ENCODE measurements at regions not wholly inside any gene's neighbourhood (a gene's known extent, or its start where the extent isn't known, plus 50 kb on each side); places are given as distances from the start of the nearest gene placed in this dataset.

DNA sequence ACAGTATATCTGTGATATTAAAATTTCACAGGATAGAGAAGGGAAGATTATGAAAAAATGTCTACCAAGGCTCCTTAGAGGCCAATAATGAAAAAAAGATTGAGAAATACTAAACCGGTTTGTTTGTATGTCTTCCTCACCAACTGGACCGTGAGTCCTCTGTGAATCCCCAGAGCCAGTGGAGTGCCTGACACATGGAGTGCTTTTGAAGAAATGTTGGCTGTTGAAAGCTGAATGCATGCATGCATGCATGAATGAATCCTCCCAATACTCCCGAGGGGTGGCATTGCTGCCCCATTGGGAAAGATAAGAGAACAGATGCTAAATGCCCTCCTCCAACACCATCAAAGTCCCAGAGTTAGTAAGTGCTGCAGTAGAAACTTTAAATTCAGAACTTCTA is 152.7 kb upstream of the SERP2 start:
- no peak for DNase-seq (ENCODE audit: low spot score)

DNA sequence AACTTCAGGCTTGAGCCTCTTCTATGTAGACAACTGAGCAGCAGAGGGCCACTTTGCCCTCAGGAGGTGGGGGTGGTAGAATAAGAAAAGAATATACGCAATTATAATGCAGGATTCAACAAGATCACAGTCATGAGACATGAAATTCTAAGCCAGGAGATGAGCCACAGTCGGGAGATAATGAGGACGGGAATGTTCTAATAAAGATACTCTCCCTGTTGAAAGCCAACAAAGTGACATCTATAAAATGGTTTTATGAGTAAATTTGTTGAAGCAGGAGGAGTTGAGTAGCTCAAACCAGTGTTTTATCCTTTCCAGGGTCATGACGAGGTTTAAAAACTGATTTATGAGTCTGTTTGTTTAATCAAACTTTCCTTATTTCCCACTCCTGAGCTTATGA is 152.0 kb upstream of the SERP2 start:
- no peak for DNase-seq (ENCODE audit: low spot score)

DNA sequence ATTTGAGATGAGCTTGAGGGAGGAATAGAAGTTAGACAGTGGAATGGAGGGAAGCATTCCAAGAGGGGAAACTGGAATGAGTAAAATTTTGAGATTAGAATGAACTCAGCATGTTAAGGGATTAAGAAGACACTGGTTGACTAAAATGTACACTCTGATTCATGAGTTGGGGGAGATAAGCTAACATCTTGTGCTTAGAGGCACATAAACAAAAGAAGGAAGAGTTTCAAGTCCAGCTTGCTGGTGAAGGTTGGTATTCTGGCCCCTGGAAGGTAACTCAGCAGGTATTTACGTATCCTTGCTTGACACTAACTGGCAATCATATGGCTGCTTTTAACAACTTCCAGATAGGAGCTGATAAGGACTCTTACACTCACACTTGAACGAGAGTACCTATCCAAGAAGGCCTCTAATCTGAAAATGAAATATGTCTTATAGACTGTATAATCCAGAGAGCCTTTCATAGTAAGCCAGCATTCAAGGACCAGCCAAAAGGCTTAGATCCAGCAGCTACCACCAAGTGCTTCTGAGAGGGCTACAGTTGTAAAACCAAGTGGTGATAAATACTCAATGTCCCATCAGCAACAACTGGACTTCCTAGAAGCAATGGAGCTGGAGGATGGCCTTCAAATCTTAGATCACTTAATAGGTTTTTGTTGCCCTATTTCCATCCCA is 149.7 kb upstream of the SERP2 start:
- no peak for DNase-seq (ENCODE audit: low spot score)

GRCh38 chr13:44224450-44225149 is 149.0 kb upstream of the SERP2 start:
- DNase-seq (ENCODE audit: low spot score), result no peak

GRCh38 chr13:44229371-44230030 is 144.1 kb upstream of the SERP2 start:
- DNase-seq (ENCODE audit: low spot score), result no peak

DNA sequence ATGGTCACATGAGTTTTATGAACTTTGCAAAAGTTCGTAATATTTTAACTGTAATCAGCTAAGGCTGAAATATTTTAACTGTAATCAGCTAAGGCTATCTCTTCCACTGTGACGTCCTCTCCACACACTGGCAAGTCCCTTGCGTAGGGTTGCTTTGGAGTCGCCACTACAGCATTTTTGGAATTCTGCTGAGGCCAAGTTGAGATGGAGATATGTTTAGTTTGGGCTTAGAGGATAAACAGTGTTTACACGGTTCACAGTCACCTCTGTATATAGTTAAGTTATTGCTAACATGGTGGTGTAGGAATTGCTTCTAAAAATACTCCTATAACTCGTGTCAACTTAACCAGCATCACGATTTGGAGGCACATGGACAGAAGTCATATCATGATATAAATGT is 143.6 kb upstream of the SERP2 start:
- no peak for DNase-seq (ENCODE audit: low spot score)

GRCh38 chr13:44230736-44231135 is 142.9 kb upstream of the SERP2 start:
- DNase-seq (ENCODE audit: low spot score), result no peak

DNA sequence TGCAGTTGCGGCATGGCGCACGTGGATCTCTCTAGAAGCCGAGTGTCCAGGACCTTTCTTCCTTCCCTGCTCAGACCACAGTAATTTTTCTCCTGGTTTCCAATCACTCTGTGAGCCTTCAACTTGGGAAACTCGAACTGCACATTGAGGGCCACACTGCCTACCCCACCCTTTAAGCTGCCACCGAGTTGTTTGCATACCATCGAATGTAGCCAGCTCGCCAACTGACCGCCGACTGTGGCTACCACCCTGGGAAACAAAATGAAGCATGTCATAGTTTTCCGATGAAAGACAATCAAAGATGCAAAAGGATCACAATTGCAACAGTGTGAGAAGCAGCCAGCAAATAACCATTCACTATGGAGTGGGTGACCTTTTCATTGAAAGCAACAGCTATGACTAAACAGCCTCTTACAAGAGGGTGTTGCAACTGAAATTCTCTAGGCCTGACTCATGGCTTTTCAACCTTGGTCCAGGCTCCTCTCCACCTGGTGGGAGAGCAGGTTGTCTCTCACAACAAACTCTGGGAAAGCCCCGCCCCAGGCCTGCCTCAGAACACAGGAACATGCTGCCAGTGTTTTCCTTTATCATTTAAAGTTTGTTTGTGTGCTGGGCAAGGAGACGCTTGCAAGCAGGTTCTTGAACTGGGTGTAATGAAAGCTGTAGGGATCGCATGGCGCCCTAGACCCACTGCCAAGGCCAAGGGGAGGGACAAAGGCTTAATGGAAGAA is 141.7 kb upstream of the SERP2 start:
- peak; percentile 46 for DNase-seq (ENCODE audit: low spot score)

GRCh38 chr13:44232774-44233173 is 140.8 kb upstream of the SERP2 start:
- DNase-seq (ENCODE audit: low spot score), result no peak

DNA sequence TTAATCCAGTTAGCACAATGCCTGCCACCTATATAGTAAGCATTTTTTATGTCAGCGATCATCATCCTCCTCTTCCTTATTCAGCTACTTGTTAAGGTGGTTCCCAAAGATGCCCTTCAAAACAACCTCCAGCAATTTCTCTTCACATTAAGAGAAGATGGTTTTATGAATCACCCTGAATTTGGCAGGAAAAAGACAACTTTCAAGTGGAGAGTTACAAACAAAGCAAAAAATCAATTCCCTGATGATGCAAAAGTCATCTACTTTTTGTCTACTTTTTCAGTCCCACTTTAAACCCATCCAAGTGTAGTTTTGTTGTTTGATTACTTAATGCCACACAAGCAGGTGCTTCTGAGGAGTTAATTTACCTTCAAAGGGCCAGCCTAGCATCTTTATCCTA is 139.1 kb upstream of the SERP2 start:
- no peak for DNase-seq (ENCODE audit: low spot score)

DNA sequence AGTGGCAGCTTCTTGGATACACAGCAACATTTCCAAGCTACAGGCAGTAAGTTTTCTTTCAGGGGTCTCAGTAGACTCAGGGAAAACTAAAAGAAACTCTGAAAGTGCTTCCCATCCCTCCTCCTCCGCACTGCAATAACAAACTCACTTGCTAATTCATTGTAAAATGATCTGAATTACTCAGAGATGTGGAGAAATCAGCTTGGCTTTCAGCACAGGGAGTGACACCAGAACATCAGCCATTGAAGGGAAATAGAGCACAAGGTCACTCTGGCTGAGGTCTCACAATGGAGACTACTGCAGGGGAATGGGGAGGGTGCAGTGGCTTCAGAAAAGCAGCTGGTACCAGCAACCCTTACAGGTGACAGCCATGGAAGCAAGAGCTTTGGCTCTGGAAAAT is 137.3 kb upstream of the SERP2 start:
- DNase-seq (ENCODE audit: low spot score), result no peak

DNA sequence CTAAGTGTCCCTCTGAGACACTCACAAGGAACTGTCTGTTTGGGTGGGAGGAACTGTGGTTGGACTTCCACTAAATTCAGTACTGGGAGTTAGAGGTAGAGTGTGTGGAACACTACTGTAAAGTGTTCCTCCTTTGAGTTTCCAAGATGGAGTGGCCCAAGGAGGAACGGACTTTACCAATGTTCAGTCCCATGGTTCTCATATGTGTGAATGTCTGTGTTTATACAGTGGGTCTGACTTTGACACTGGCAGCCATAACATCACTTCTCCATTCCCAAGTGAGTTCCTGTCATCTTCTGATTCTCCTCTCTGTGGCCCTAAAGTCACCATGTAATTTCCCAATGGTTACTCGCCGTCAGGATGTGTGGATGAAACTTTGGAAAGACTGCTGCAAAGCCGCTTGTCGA is 136.8 kb upstream of the SERP2 start:
- no peak for DNase-seq (ENCODE audit: low spot score)

- DNase-seq (ENCODE audit: low spot score), result peak; percentile 74
These were observed 136.3 kb upstream of the SERP2 start for GRCh38 chr13:44237276-44237767.

- no peak for DNase-seq (ENCODE audit: low spot score)
These were observed 135.7 kb upstream of the SERP2 start for GRCh38 chr13:44237881-44238421.

GRCh38 chr13:44240611-44241145 is 132.9 kb upstream of the SERP2 start:
- no peak for DNase-seq (ENCODE audit: low spot score)

GRCh38 chr13:44241638-44242037 is 132.0 kb upstream of the SERP2 start:
- DNase-seq (ENCODE audit: low spot score), result no peak

GRCh38 chr13:44242766-44243165 is 130.9 kb upstream of the SERP2 start:
- no peak for DNase-seq (ENCODE audit: low spot score)

DNA sequence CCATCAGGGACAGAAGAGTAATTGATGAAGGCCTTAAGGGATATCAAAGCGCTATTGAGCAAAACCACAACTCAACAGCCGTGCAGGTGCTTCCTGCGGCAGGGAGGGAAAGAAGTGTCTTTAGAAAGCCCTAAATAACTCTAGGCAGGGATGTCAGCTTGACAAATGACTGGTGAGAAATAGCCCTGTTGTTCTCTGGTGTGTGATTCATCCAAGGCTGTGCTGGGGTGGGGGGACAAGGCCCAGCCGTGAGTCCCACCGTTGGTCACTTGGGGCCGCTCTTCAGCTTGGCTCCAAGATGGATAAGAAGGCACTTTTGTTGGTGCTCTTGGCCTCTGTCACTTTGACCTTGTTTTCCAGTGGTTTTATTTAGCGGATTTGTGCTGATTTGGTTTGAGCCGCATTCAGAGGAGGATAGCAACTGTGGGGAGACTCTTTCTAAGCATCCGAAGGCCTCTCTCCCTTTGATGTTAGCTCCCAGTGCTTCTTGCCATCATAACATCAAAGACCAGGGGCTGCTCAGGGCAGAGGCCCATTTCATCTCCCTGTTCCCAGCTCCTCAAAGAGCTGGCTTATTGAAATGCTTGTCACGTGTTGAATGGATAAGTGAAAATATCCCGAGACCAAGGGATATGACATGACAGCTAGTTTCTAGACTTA is 130.3 kb upstream of the SERP2 start:
- peak; percentile 69 for DNase-seq (ENCODE audit: low spot score)

GRCh38 chr13:44244288-44244687 is 129.3 kb upstream of the SERP2 start:
- no peak for DNase-seq (ENCODE audit: low spot score)

DNA sequence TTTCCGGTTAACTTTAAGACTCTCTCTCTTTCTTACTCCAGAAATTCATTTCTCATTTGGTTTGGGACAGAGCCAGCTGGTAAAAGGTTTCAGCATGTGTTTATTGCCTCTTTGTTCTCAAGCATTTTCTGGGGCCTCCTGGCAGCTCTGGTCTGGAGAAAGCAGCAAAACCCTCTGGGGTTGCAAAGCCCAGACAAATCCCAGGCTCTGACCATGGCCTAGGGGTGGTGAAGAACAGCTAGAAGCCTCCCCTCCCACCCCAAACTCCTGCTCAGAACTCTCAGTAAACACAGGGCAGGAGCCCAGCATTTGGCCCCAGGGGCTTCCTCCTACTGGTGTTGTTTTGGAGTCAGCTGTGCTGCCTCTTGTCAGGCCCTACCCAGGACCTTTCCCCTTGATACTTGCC is 124.2 kb upstream of the SERP2 start:
- DNase-seq (ENCODE audit: low spot score), result no peak

DNA sequence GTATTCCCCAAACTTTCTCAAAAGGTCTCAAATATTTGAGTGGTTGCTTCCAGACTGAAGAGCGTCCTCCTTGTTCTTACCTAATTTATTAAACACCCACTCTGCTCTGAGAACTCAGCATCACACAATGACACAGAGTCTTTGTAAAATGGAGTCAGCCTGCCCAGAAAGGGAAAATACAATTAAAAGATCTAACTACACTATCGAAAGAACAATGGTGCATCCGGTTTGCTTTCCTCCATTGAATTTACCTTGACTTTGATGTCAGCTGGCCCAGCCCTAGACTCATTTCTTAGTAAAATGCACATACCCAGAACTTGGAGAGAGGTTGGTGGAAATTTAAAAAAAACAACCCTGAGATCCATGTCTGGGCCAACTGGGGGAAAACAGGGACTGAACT is 120.7 kb upstream of the SERP2 start:
- no peak for DNase-seq (ENCODE audit: low spot score)

Measured in hepatic stellate cell (primary cell).